GM19238 (cell line): ENCODE measurements at regions not wholly inside any gene's neighbourhood (a gene's known extent, or its start where the extent isn't known, plus 50 kb on each side); places are given as distances from the start of the nearest gene placed in this dataset.

Experiments
- DNase-seq: peaks from one replicate; pipeline ENCODE4 v3.0.0; 2011; ENCODE audit warnings: low spot score; ENCODE audit not compliant: insufficient read length

GRCh38 chr20:21981597-21982344, 276.3 kb downstream of the PAX1 start:
- DNase-seq: no peak

- no peak for DNase-seq
These were observed 275.7 kb downstream of the PAX1 start for GRCh38 chr20:21981179-21981578.

- DNase-seq: no peak
These were observed 266.0 kb downstream of the PAX1 start for GRCh38 chr20:21971436-21971835.

- DNase-seq: no peak
These were observed 263.0 kb downstream of the PAX1 start for GRCh38 chr20:21968486-21968885.

GRCh38 chr20:21967481-21967880, 262.0 kb downstream of the PAX1 start:
- no peak for DNase-seq

- DNase-seq: no peak
These were observed 251.1 kb downstream of the PAX1 start for GRCh38 chr20:21956591-21956990.

- DNase-seq: no peak
These were observed 241.9 kb downstream of the PAX1 start for GRCh38 chr20:21947406-21947805.

- DNase-seq: no peak
These were observed 238.8 kb downstream of the PAX1 start for GRCh38 chr20:21944227-21944626.

GRCh38 chr20:21941941-21942805, 236.7 kb downstream of the PAX1 start:
- no peak for DNase-seq

GRCh38 chr20:21936720-21937380, 231.4 kb downstream of the PAX1 start:
- no peak for DNase-seq

GRCh38 chr20:21936261-21936660, 230.8 kb downstream of the PAX1 start:
- DNase-seq: no peak

- DNase-seq: no peak
These were observed 228.1 kb downstream of the PAX1 start for GRCh38 chr20:21933526-21933925.

GRCh38 chr20:21921251-21921650, 215.8 kb downstream of the PAX1 start:
- no peak for DNase-seq

- DNase-seq: no peak
These were observed 214.7 kb downstream of the PAX1 start for GRCh38 chr20:21920211-21920610.

- no peak for DNase-seq
These were observed 212.9 kb downstream of the PAX1 start for GRCh38 chr20:21918398-21918797.

- DNase-seq: no peak
These were observed 196.9 kb downstream of the PAX1 start for GRCh38 chr20:21902391-21902790.

- no peak for DNase-seq
These were observed 196.2 kb downstream of the PAX1 start for GRCh38 chr20:21901470-21902275.

- DNase-seq: no peak
These were observed 195.0 kb downstream of the PAX1 start for GRCh38 chr20:21900431-21900830.

- no peak for DNase-seq
These were observed 169.5 kb downstream of the PAX1 start for GRCh38 chr20:21874921-21875320.

GRCh38 chr20:21874127-21874526, 168.7 kb downstream of the PAX1 start:
- DNase-seq: no peak

GRCh38 chr20:21873291-21873690, 167.8 kb downstream of the PAX1 start:
- DNase-seq: no peak
